HG03571 (cell line): ENCODE measurements at regions not wholly inside any gene's neighbourhood (a gene's known extent, or its start where the extent isn't known, plus 50 kb on each side); places are given as distances from the start of the nearest gene placed in this dataset.
"Not testable (repeated sequence)": the region's sequence is repeated elsewhere in the genome, so short reads cannot be mapped to it uniquely, and the experiment has no call there.

Experiments
- ATAC-seq: cut with Tn5 transposase; IDR thresholded peaks from one replicate; pipeline ENCODE4 v1.9.1; 2021; ENCODE audit not compliant: unreplicated experiment

DNA sequence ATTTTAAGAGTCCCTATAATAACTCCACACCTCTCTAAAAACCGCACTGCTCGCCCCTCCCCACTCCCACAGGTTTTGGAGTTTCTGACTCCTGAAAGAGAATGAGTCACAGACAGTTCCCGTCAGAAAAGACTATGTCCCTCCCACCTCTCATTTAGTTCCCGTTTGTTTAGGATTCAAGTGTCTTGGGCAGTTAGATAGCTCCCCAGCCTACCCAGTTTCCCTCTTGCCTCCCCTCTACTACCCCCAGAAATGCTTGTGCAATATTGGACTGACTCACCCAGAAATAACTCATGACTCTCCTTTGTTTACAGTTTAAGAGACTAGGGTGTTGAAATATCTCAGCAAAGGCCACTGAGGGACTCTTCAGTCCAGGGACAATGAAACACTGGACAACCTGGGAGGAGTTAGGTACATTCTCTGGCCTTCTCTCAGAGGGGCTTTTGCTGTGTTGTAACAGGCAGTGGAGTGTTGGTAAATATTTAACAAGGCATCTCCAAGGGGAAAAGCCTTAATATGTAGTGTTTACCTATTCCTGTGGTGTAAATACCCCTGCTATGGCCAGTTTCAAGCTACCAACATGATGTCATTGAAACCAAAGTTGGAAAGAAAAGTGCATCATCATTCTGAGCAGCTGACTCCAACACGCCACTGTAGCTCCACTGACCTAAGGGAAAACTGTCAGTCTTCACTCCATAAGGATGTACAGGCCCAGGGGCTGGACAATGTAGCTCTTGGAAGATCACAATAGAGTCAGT, 96.1 kb upstream of the CHD2 start:
- no peak for ATAC-seq

DNA sequence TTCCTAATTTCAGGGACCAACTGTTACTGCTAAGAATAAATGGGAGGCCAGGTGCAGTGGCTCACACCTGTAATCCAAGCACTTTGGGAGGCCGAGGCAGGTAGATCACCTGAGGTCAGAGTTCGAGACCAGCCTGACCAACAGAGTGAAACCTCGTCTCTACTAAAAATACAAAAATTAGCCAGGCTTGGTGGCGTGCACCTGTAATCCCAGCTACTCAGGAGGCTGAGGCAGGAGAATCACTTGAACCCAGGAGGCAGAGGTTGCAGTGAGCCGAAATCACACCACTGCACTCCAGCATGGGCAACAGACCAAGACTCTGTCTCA, 95.6 kb upstream of the CHD2 start:
- ATAC-seq = not testable (repeated sequence)

DNA sequence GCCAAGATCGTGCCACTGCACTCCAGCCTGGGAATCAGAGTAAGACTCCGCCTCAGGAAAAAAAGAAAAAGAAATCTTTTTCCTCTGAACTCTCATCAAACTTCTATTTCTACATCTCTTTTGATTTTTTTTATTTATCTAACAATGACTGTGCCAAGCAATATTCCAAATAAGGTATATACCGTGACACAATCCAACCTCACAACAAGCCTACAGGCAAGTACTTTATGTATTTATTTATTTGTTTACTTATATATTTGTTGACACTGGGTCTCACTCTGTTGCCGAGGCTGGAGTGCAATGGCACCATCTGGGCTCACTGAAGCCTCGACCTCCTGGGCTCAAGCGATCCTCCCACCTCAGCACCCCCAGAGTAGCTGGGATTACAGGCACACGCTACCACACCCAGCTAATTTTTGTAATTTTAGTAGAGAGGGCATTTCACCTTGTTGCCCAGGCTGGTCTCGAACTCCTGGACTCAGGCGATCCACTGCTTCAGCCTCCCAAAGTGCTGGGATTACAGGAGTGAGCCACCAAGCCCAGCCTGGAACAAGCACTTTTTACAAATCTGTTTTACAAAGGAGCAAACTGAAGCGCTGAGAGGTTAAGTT, 94.9 kb upstream of the CHD2 start:
- no peak for ATAC-seq

DNA sequence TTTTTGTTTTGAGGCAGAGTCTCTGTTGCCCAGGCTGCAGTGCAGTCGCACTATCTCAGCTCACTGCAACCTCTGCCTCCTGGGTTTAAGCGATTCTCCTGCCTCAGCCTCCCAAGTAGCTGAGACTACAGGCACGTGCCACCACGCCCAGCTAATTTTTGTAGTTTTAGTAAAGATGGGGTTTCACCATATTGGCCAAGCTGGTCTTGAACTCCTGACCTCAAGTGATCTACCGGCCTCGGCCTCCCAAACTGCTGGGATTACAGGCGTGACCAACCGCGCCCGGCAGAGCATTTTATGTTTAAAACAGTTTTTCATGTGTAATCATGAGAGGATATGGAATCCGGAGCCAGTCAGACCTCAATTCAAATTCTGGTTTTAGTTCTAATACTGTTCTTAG, 94.0 kb upstream of the CHD2 start:
- not testable (repeated sequence) for ATAC-seq

DNA sequence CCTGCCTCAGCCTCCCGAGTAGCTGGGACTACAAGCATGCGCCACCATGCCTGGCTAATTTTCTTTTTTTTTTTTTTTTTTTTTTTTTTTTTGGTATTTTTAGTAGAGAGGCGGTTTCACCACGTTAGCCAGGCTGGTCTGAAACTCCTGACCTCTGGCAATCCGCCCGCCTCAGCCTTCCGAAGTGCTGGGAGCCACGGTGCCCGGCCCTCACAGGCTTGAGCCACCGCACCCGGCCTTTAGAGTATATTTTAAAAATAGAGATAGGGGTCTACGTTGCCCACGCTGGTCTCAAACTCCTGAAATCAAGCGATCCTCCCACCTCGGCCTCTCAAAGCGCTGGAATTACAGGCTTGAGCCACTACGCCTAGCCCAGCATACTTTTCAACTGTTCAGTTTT, 93.4 kb upstream of the CHD2 start:
- ATAC-seq = no peak

DNA sequence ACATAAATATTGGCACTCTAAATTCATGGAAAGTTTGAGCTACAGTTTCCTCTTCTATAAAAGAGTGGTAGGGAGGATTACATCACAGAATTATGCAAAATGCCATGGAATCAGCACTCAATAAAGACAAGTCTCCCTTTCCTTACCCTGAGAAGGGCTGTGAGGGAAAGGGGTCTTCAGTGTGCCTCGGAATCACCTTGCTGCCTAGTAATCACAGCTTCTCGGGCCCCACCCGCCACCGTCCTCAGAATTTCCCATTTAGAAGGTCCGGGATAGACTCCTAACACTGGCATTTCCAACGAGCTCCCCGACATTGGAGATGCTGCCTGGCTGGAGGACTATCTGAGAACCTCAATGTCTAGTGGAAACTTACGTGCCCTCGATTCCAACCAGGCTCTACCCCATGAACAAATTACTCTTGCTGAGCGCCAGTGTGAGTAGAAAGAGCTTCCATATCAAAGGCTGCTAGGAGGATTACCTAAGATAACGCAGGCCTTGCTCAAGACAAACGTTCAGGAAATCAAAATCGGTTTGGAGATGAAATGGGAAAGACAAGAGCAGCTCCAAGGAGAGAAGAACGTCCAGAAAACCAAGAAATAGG, 92.1 kb upstream of the CHD2 start:
- no peak for ATAC-seq

DNA sequence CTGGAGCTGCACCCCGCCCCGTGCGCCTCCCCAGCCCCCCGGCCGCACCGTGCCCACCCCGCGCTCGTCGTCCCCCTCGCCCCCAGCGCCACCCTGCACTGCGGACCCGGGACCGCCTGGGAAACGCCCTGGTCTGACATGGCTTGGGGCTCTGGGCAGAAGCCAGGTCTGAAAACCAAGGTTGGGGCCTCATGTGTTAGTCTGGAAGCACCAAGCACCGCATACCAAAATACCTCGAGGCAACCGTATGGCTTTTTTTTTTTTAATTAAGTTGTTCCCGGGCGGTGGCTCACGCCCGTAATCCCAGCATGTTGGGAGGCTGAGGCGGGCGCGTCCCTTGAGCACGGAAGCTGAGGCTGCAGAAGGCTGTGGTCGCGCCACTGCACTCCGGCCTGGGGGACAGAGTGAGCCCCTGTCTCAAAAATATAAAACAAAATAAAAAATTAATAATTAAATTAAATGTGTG, 91.5 kb upstream of the CHD2 start:
- ATAC-seq = peak; percentile 15

DNA sequence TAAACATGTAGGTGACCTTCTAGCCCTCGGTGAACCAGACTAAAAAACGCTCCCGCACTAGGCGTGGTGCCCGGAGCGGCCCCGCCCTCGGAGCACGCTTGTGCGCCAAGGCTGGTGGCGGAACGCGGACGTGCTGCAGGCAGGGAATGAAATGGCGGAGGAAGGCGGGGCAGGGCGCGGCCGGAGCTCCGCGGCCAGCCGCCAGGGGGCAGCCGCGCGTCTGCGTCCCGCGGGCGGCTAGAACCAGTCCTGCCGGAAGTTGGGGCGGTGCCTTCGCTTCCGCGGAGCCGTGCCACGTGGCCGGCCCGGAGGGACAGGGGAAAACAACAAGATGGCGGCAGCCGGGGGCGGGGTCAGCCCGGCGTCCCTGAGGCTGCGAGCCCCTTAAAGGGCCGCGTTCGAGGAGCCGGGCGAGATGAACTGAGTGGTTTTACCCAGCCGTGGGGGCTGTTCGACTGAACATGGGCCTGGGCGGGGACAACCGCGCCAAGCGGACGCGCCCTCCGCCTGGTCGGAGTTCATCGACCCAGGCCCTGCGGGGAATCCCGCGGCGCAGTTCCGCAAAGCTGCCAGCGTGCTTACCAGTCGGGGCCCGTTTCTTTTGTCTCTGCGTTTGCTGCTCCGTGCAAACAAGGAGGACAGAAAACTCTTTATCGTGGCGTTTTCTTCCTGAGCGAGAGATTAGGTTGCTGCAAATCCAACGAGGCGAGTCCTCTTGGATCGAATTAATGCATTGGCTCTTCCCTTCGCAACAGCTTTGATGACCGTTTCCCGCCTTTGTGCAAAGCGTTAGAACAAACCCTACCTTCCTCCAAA, 90.9 kb upstream of the CHD2 start:
- peak; percentile 82 for ATAC-seq

DNA sequence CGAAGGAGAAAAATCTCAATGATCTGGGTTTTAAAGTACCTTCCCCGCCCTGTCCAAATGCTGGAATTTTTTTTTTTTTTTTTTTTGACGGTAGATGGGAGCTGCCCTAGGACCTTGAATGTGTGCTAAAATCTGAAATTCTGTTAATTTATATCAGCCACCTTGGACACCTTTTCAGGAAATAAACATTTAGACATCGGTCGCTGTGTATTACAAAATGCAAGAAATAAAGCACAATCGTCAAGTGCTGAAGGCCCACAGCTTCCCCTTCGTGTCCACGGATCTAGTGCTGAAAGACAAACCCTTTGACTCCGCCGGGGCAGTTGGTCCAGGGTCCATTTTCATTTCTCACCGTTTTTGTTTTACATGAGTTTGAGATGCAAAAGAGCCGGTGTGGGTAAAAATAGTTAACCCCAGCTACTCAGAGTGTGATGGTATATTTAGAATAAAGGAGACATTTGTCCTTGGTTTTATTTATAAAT, 90.2 kb upstream of the CHD2 start:
- no peak for ATAC-seq

DNA sequence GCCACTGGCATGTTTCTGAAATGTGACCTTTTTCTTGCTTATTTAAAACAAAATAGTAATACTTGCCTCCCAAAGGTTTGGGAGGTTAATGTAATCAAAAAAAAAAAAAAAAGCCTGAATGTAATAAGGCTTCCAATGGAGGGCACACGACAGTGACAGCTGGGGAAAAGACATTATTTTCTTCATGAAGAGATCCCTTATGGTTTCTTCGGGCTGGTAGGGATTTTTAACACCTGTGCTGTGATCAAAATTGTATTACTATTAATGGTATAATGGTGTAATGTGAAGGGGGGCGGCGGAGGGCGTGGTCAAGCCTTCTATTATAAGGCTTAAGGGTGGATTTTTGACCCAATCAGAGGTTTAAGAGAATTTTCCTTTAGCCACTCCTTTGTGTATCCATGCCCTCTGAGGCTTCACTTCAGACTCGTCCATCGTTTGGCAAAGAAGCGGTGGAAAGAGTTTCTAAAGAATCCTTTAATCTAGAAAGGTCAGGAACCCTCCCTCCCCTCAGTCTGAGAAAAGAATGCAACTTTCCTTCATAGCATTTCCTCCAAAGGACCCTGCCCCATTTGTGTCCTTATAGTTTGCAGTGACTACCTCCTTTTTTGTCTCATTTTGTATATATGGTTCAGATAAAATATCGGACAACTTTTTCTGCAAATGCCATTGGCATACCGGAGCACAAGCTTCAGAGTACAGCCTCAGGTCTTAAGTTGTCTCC, 89.5 kb upstream of the CHD2 start:
- no peak for ATAC-seq

DNA sequence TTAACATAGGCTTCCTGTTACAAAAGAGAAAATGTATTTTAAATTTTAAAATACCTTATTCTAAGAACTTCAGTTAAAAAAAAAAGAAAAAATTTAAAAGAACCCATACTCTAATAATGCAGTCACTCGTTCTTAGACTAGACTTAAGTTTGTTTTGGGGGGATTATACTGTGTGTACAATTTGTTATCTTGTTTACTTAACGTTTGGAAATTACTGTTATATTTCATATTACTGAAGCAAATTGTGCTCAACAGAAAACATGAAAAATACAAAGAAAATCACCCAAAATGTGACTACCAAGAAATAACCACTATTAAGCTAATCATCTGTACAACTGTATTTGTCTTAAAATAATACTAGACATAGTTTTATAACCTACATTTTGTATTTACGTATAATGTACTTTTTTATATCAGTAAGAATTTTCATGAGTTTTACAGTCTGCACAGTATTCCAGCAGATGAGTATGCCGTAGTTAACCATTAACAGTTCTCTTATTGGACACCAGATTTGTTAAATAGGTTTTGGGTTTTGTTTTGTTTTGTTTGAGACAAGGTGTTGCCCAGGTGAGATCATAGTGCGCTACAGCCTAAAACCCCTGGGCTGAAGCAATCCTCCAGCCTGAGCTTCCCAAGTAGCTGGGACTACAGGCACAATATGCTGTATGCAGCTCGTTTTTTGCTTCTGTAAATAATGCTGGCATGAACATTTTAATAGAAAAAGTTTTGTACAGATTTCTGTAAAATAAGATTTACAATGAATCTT, 88.8 kb upstream of the CHD2 start:
- no peak for ATAC-seq

DNA sequence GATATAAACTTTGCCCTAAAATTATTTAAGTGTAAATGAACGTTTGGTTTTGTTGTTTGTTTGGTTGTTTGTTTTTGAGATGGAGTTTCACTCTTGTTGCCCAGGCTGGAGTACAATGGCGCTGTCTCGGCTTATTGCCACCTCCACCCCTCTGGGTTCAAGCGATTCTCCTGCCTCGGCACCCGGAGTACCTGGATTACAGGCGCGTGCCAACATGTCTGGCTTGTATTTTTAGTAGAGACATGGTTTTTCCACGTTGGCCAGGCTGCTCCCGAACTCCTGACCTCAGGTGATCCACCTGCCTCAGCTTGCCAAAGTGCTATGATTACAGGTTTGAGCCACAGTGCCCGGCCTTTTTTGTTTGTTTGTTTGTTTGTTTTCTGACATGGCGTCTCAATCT, 87.9 kb upstream of the CHD2 start:
- ATAC-seq = no peak

DNA sequence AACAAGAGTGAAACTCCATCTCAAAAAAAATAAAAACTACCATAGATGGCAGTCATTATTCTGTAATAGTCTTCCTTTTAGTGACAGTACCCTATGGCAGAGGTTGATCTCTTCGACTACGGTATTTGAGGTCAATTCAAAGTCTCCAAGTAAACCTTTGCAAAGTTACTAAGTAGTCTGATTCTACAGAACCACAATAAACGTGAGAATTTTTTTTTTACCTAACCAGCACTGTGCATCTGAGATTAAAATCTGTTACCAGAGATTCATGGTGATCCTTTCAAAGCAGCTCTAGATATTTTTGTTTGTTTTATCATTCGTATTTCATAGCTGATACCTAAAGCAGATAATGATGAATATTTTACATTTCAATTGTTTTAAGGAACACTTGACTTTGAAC, 86.6 kb upstream of the CHD2 start:
- ATAC-seq = no peak

DNA sequence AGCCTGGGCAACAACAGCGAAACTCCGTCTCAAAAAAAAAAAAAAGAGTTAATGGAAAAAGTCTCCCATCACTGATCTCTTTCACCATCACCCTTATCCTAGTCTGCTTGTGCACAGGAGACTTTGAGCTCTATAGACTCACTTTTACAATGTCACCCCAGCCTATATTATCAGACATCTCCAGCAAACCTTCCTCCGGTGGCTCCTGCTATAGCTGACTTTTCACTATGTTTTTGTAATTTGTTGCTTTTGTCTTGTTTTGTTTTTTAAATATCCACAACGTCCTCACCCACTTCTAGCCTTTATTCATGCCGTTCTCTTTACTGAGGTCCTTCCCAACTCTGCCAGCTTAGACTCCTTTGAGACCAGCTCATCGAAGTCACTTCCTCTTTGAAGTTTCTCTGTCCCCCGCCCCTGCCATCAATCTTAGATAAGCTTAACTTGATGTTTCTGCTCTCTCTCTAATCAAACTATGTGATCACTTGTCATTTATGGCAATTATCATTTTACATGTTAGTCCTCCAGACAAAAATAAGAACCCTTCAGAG, 82.7 kb upstream of the CHD2 start:
- ATAC-seq = no peak

DNA sequence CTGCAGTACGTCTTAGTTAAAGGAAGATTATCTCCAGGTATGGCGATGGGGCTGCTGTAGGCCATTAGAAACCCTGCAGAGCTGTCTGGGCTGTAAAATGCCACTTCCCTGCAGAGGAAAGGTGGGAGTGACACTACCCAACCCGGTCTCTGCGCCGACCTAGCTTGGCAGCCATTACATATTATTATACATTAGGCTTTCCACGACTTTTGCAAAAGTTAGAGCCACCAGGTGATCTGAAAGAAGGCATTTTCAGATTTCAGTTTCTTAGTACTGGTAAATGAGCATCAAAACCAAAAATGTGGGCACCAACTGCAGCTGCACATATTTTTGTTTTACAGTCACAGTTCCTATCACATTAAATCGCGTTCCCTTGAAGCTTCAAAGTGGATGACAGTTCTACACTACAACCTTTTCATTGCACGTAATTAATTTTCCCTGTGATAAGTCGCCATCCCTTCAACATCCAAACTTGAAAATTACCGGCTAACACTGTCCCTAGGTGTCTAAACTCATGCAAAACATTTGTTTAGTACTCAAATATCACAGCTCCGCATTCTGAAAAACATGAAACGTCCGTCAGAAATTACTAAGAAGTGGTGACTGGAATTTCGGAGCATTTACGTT, 81.4 kb upstream of the CHD2 start:
- no peak for ATAC-seq

DNA sequence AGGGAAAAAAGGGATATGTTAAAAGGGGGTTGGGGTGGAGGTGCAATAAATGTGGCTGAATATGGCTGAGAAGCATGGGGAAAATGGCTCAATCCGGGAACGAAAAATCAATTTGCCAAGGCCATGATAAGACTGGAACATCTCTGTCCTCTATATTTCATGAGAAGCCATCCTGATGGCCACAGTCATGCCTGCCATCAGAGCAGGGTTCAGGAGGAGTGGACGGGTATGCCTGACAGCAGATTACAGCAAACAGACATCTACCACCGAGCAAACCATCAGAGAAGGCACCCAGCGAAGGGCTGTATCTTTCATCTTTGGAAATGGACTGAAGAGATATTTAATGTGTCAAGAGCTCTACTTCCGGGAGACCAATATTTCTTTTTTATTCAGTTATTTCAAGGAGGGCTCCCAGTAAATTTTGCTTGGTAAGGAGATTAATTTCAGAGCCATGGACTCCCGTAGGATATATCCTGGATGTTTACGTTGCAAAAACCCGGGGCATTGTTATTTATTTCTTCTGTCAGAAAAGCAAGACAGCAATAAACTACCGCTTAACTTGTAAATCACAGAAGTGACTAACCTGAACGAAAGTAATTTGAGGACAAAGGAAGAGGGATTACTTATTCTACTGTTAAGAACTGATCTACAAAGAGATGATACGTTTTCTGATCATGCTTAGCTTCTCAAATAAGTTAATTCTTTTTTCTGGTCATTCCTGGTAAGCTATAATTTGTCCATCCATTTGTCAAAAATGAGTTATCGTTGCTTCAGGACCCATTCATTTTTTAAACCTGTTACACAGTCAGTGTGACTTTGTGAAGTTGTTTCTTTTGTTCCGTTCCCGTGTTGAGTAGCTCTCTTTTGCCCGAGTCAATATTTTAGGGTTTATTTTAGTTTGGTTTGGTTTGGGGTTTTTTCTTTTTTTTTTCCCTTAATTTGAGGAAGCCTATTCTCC, 80.6 kb upstream of the CHD2 start:
- ATAC-seq = no peak

DNA sequence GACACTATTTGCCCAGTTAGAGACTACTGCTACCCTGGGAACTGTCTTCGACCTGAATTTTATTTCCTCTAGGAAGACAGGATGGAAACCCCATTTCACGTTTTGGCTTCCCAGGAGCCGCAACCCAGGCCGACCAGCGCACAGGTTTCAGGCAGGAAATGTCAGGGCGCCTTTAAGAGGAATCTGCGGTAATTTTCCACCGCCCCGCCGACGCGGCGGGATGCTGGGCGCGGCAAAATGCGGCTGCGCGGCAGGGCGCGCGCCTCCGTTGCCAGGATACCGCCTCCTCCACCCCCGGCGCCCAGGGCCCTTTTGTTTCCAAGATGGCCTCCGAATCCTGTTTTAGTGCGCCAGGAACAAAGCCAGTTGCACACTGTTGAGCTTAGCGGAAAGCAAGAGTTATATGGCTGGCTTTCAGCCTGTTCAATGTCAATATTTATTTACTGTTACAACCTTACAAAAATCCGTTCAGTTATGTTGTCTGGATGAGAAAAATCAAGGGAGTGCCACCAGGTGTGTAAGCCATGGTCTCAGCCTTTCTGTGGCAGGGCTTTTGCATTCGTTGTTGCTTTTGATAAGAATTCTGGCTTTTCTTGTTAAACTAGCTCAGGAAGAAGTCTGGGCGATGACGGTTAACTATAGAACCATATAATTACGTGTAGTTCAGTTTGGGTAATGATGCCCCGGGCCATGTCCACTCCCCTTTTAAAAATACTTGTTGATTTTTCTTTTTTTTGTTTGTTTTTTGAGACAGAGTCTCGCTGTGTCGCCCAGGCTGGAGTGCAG, 79.7 kb upstream of the CHD2 start:
- peak; percentile 90 for ATAC-seq
